GM21447 (cell line): ENCODE measurements at regions not wholly inside any gene's neighbourhood (a gene's known extent, or its start where the extent isn't known, plus 50 kb on each side); places are given as distances from the start of the nearest gene placed in this dataset.

ENCODE experiments used
- ATAC-seq: cut with Tn5 transposase; IDR thresholded peaks from one replicate; pipeline ENCODE4 v1.9.1; 2021; ENCODE audit not compliant: unreplicated experiment

- ATAC-seq, result no peak
These were observed 57.8 kb downstream of the SPATA19 start for GRCh38 chr11:133787379-133788141.

GRCh38 chr11:133785795-133786340 lies 59.4 kb downstream of the SPATA19 start:
- ATAC-seq, result no peak

- ATAC-seq, result no peak
These were observed 61.0 kb downstream of the SPATA19 start for GRCh38 chr11:133784359-133784758.

GRCh38 chr11:133782116-133782725 lies 63.1 kb downstream of the SPATA19 start:
- no peak for ATAC-seq

- no peak for ATAC-seq
These were observed 67.2 kb downstream of the SPATA19 start for GRCh38 chr11:133778161-133778560.

- no peak for ATAC-seq
These were observed 68.5 kb downstream of the SPATA19 start for GRCh38 chr11:133776671-133777367.

- ATAC-seq, result no peak
These were observed 82.8 kb downstream of the SPATA19 start for GRCh38 chr11:133762538-133762937.

GRCh38 chr11:133753150-133753549 lies 92.2 kb downstream of the SPATA19 start:
- no peak for ATAC-seq

GRCh38 chr11:133749841-133750240 lies 95.5 kb downstream of the SPATA19 start:
- ATAC-seq, result no peak

GRCh38 chr11:133747409-133747808 lies 97.9 kb downstream of the SPATA19 start:
- ATAC-seq, result no peak

- no peak for ATAC-seq
These were observed 98.5 kb downstream of the SPATA19 start for GRCh38 chr11:133746663-133747306.

- no peak for ATAC-seq
These were observed 99.5 kb downstream of the SPATA19 start for GRCh38 chr11:133745791-133746190.

GRCh38 chr11:133742353-133742752 lies 103.0 kb downstream of the SPATA19 start:
- ATAC-seq, result no peak

GRCh38 chr11:133740963-133741362 lies 104.3 kb downstream of the SPATA19 start:
- no peak for ATAC-seq

GRCh38 chr11:133739481-133739880 lies 105.8 kb downstream of the SPATA19 start:
- ATAC-seq, result no peak

GRCh38 chr11:133738624-133739023 lies 106.7 kb downstream of the SPATA19 start:
- ATAC-seq, result no peak

- ATAC-seq, result no peak
These were observed 111.7 kb downstream of the SPATA19 start for GRCh38 chr11:133733631-133734030.

- no peak for ATAC-seq
These were observed 113.1 kb downstream of the SPATA19 start for GRCh38 chr11:133732109-133732674.

- no peak for ATAC-seq
These were observed 117.5 kb downstream of the SPATA19 start for GRCh38 chr11:133727774-133728173.

GRCh38 chr11:133726542-133726941 lies 118.8 kb downstream of the SPATA19 start:
- ATAC-seq, result no peak

- ATAC-seq, result no peak
These were observed 121.2 kb downstream of the SPATA19 start for GRCh38 chr11:133724116-133724515.
